Fibroblast of upper back skin (primary cell): ENCODE measurements at regions not wholly inside any gene's neighbourhood (a gene's known extent, or its start where the extent isn't known, plus 50 kb on each side); places are given as distances from the start of the nearest gene placed in this dataset.
A peak's percentile ranks its signal among the peaks of the same experiment; 100 is the strongest.

ENCODE experiments used
- DNase-seq: peaks from one replicate; pipeline ENCODE4 v3.0.0-alpha.2; 2013

DNA sequence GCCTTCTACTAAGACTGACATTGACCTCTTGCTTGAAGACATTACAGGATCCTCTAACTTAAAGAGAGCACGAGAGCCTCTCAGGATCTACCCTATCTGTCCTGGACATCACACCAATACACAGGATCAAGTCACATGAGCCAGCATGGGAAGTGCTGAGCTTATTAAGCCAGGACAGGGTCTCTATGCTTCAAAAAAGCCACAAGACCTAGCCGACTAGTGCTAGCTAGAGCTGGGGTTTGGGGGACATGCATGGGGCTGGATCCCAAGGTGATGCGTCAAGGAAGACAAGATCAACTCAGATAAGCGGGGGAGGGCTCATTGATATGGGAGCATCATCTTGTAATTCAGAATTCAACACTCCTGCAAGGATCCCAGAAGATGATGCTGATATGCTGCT is 167.2 kb upstream of the TAB2 start:
- DNase-seq = no peak

GRCh38 chr6:149150801-149151398 is 166.6 kb upstream of the TAB2 start:
- DNase-seq = no peak

DNA sequence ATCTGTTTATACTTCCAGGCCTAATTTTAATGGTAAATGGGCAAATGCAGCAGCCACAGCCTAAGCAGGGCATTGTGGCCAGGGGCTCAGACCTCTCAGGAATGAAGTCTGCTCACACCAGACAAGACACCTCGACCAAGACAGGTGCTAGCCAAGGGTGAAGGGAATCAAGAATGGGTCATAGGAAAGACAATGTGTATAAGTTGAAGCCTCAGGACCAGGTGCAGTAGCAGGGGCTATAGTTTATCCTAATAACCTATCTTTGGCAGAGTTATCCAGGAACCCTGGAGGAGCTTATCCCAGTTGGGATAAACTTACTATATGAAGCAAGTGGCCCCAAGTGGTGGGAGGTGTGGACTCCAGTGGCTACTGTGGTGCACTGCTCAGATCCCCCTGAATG is 165.0 kb upstream of the TAB2 start:
- DNase-seq = no peak

DNA sequence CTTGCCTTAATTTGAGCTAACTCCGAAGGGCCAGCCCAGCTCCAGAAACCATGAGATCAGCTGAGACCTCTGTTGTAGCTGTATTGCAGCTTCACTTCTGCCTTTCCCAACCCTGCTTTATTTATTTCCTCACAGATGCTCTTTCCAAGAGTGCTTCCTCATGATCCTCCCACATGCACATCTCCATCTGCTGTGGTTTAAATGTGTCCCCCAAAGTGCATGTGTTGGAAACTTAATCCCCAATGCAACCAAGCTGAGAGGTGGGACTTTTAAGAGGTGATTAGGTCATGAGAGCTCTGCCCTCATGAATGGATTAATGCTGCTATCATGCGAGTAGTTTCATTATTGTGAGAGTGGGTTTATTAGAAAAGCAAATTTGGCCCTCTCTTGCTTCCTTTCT is 164.4 kb upstream of the TAB2 start:
- DNase-seq = no peak

GRCh38 chr6:149153693-149154092 is 163.8 kb upstream of the TAB2 start:
- DNase-seq = no peak

DNA sequence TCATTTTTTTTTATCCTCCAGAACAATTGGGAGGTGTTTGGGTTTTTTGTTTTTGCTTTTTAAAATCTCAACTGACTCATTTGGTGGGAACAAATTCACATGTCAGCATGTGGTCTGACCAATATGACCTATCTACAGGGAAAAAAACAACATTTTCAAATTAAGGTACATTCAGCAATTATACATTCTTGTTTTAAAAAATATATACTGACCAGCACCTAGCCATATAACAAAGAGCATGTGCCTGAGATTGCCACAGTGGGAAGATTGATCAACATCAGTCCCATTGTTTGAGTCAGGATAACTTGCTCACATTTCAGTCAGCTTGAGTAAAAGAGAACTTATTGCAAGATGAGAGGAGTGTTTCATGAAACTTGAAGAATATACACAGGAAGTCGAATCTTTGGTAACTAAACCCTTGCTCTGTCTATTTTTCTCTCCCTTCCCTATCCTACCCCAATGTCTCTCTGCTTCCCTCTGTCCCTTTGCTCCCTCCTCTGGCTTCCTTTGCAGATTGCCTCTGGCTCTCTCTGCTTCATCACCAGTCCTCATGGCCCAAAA is 163.2 kb upstream of the TAB2 start:
- no peak for DNase-seq

GRCh38 chr6:149157126-149157525 is 160.4 kb upstream of the TAB2 start:
- DNase-seq = no peak

DNA sequence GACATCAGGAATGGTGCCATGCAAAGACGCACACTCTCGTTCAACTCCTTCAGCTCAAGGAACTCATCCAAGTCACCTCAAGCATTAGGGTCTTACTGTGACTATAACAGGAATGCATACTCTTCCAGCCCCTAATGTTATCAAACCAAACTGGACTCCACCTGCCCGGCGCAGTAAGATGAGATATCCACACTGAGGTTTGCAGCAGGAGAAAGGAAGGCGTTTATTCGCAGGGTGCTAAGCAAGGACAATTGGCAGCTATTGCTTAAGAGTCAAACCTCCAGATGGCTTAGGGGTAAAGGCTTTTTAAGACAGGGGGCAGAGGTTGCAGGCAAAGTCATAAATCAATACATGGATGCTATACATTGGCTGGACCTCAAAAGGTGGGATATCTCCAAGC is 159.4 kb upstream of the TAB2 start:
- DNase-seq = no peak

DNA sequence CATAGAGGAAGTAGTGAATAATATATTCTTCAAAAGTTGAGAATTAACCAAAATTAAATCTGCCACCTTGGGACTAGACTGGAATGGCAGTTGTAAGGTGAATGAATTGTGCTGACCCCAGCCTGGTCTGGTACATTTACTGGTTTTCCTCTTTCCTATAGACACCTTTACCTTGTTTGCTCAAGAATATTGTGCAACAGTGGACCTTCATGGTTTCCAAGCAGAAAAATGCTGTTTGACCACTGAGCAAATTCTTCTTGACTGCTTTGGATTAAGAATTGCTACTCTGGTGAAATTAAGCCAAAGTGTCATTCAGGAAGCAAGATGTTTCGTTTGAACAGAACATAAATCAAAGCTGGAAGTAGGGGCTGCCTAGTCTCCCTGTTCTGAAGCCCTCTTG is 156.6 kb upstream of the TAB2 start:
- peak; percentile 38 for DNase-seq

- no peak for DNase-seq
Observed at GRCh38 chr6:149162924-149163323, 154.6 kb upstream of the TAB2 start.

DNA sequence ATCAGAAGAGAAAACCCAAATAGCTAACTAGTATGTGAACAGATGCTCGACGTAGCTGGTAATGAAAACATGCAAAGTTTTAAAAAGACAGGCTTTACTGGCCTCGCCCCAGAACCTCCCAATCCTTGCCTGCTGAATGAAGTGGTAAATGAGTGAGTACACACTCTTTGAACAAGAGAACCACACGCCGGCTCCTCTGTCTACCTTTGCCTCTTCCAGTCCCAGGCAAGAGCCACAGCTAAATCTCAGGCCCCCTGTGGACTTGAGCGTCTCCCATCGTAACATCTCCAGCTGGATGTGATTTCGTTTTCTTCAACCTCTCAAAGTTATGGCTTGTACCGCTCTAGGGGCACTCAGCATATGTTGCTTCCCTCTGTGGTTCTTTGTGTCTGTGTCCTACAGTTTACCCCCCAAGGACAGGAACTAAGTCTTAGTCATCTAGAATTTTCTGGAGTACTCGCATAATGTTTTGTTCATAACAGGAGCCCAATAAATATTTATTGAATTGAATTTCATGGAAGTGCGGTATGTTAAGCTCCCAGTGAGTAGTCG is 153.2 kb upstream of the TAB2 start:
- DNase-seq = peak; percentile 43

DNA sequence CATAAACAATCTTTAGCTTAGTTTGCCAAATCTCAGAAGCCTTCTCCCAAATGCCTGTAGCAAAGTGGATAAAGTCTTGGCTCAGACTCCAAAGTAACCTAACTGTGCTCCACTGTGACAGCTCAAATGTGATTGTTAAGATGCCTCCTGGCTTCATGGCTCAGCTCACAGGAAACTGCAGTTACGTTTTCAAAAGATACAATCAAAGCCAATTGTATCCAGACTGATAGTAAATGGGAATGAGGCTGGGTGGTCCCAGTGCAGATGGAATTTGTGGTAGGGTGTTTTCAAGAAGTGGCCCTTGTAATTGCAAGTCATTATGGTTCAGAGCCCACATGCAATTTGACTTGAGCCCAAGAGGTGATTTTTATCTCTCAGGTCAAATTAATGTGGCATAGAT is 151.2 kb upstream of the TAB2 start:
- no peak for DNase-seq

DNA sequence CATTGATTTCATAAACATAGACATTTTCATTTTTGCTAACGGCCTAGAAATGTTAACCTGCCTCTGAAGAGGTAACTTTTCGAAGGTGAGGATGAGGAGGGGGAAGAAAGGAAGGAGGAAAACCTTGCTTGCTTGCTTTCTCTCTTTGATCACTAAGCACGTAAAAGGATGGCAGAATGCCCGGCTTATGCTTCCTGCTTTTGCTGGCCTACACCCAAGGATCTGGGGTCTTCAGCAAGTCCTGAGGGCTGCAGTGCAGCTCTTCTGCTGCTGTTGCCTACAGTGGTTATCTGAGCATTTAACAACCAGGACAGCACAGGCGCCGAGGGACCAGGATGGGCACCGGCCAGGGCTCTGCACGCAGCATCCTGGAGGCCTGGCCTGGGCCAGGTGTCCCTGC is 150.8 kb upstream of the TAB2 start:
- peak; percentile 37 for DNase-seq

GRCh38 chr6:149168968-149169367 is 148.5 kb upstream of the TAB2 start:
- no peak for DNase-seq

- DNase-seq = no peak
Observed at GRCh38 chr6:149169761-149170511, 147.6 kb upstream of the TAB2 start.

DNA sequence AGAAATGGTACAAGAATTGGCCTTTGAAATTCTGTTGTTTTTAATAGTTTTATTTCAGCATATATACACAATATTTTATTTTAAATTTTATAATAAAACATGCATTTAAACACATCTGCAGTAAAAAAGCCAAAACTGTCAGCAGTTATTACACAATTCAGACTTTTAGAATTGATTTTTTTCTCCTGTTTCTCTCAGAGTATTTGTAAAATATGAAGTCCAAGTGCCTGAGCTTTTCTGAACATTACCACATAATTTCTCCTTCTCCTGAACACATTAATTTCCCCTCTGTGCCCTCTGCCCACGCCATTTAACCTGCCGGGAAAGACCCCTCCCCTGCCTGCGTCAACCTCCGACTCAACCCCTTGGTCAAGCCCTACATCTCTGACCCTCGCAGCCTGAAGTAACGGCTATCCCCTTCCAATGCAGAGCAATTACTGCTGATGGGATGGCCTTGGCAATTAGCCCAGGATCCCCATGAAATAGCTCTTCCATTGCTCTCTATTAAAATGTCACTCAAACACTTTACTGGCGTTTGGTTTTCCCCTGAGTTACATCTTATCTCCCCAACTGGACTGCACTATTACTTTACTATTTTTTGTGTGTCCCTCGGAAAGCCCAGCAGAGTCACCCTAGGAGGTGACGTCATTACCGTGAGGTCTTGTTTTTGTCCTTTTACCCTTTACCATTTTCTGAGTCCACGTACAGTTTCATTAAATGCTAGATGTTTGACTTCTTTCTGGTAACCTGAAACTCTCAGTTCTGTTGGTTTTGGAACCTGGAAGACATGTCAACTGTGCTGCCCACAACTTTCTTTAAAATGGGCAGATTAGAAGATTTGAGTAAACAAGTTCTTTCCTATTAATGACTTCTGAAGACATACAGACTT is 146.7 kb upstream of the TAB2 start:
- DNase-seq = no peak

DNA sequence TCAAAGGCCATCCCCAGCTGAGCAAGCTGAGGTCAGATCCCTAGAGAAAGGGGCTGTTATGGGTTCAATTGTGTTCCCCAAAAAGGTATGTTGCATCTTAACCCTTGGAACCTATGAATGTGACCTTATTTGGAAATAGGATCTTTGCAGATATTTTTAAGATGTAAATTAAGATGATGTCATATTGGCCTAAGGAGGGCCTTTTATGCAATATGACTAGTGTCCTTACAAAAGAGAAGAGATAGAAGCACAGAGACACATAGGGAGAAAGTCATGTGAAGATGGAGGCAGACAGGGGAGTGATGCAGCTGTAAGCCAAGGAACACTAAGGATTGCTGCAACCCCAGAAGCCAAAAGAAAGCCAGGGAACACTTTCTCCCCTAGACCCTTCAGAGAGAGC is 144.3 kb upstream of the TAB2 start:
- DNase-seq = no peak

GRCh38 chr6:149174962-149175361 is 142.6 kb upstream of the TAB2 start:
- no peak for DNase-seq

- DNase-seq = no peak
Observed at GRCh38 chr6:149176971-149177667, 140.4 kb upstream of the TAB2 start.

DNA sequence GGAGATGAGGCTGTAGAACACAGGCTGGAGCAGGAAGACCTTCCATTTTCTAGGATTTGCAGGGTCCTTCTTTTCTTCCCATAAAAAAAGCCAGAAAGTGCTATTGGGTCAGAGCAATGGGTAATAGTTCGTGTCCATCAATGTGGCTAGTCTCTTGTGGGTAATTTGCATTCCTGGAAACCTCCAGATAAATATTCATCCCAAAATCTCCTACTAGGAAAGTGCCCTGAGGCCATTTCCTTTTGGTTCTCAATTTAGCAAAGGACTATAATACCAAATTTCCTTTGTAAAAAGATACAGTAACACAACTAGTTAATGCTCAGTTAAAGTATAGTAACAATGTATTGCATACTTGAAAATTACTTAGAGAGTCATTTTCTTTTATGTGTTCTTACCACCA is 138.1 kb upstream of the TAB2 start:
- no peak for DNase-seq

- DNase-seq = no peak
Observed at GRCh38 chr6:149181304-149181703, 136.2 kb upstream of the TAB2 start.

- no peak for DNase-seq
Observed at GRCh38 chr6:149182262-149182661, 135.2 kb upstream of the TAB2 start.

DNA sequence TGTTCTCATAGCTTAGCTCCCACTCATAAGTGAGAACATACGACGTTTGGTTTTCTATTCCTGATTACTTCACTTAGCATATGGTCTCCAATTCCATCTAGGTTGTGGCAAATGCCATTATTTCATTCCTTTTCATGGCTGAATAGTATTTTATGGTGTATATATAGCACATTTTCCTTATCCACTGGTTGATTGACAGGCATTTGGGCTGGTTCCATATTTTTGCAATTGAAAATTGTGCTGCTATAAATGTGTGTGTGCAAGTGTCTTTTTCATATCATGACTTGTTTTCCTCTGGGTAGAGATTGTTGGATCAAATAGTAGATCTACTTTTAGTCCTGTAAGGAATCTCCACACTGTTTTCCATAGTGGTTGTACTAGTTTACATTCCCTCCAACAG is 133.0 kb upstream of the TAB2 start:
- DNase-seq = no peak
